GM21786 (cell line): ENCODE measurements at regions not wholly inside any gene's neighbourhood (a gene's known extent, or its start where the extent isn't known, plus 50 kb on each side); places are given as distances from the start of the nearest gene placed in this dataset.
"Not testable (repeated sequence)": the region's sequence is repeated elsewhere in the genome, so short reads cannot be mapped to it uniquely, and the experiment has no call there.

Source experiments
- ATAC-seq: cut with Tn5 transposase; IDR thresholded peaks from one replicate; pipeline ENCODE4 v1.9.1; 2021; ENCODE audit not compliant: unreplicated experiment

DNA sequence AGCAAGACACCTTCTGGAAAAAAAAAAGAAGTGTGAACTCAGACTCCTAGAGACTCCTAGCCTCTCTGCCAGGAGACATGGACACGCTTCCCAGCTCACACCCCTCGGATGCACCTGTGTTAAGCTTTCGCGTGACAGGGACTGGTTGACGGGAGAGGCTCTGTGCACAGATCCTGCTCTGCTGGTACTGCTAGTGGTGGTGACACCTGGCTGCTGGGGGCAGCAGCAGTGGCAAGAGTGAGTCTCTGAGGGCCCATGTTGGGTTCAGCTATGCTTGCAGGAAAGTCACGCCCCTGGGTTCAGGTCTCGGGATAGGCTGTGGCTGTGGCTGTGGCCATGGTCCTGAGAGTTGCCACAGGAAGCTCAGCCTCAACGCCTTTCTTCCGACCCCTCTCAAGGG is 81.1 kb downstream of the XRCC2 start:
- no peak for ATAC-seq

DNA sequence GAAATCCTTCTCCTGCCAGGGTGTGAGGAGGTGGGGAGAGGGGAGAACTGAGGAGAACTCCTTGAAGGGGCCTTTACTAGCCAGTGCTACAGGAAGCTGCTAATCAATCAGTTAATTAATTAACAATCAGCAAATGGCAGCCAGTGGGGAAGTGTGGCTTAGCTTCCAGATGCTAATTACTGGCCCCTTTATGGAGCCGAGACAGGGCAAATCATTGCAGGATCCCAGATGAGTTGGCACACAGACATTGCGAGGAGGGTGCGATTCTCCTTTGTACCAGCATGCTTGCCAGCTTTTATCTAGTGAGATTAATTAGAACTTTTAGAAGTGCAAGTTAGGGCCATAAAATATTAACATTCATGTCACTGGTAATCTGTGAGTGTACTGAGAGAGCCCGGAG is 84.0 kb downstream of the XRCC2 start:
- ATAC-seq: no peak

DNA sequence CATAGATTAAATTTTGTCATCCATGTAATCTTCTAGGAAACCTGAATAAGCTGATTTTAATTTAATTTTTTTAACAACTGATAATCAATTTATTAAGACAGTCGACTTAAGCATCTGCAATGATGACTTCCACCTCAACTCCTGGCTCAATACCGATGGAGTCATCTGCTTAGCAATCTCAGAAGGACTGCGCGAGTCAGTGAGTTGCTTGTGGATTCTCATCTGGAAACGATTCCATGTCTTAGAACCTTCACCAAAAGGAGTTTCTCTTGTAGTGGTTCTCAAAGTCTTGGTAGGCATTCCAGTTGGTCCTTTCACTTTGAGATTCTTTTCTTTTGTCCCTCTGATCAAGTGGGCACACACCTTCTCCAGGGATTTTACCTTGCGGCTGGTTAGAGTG is 85.5 kb downstream of the XRCC2 start:
- ATAC-seq: no peak

DNA sequence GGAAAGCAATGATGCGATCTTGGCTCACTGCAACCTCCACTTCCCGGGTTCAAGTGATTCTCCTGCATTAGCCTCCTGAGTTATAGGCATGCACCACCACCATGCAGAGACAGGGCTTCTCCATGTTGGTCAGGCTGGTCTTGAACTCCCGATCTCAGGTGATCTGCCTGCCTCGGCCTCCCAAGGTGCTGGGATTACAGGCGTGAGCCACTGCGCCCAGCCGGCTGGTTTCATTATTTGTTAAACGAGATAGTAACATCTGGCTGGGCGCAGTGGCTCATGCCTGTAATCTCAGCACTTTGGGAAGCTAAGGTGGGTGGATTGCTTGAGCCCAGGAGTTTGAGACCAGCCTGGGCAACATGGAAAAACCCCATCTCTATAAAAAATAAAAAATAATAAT is 86.1 kb downstream of the XRCC2 start:
- not testable (repeated sequence) for ATAC-seq

DNA sequence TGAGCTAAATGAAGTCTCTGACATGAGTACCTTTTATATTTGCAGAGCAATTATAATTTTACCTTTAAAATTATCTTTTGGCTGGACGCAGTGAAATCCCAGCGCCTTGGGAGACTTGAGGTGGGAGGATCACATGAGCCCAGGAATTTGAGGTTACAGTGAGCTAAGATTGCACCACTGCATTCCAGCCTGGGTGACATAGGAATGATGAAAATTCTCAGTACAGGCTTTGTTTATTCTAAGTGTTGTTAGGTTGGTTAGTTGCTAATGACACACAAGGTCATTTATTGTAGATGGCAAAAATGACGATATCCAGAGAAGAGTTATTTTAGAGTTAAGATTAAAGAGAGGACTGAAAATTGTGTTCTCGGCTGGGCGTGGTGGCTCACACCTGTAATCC is 87.6 kb downstream of the XRCC2 start:
- no peak for ATAC-seq

DNA sequence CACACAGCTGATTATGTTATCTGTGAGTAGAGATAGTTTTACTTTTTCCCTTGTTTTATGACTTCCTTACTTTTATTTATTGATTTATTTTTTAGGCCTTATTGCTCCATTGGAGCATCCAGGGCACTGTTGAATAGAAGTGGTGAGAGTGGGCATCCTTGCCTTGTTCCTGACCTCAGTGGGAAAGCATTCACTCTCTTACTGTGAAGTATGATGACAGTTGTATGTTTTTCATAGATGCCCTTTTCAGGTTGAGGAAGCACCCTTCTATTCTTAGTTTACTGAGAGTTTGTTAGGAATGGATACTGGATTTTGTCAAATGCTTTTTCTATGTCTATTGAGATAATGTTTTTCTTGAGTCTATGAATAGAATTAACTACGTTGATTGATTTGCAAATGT is 88.6 kb downstream of the XRCC2 start:
- no peak for ATAC-seq

DNA sequence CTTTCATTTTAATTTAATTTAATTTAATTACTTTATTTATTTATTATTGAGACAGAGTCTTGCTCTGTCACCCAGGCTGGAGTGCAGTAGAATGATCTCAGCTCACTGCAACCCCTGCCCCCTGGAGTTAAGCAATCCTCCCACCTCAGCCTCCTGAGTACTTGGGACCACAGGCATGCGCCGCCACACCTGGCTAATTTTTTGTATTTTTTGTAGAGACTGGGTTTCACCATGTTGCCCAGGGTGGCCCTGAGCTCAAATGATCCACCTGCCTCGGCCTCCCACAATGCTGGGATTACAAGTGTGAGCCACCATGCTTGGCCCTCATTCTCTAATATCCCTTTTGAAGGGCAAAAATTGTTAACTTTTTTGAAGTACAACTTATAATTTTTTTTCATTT is 92.9 kb downstream of the XRCC2 start:
- ATAC-seq: no peak

DNA sequence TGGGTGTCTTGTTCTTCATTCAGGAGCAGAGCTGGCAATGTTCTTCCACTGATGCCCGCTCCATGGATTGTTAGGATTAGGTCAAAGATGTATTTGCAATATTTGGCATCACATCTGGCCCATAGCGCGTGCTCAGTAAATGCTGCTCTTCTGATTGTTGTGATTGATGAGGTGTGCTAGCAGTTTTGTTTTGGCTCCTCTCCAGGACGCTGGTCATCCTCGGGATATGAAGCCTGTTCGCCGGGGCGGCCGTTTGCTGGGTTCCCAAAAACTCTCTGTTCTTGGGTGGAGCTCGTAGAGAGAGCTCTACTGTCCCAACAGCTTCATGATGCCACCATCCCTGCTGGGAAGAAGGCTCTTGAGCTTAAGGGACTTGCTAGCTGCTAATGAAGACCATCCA is 96.9 kb downstream of the XRCC2 start:
- ATAC-seq: no peak

DNA sequence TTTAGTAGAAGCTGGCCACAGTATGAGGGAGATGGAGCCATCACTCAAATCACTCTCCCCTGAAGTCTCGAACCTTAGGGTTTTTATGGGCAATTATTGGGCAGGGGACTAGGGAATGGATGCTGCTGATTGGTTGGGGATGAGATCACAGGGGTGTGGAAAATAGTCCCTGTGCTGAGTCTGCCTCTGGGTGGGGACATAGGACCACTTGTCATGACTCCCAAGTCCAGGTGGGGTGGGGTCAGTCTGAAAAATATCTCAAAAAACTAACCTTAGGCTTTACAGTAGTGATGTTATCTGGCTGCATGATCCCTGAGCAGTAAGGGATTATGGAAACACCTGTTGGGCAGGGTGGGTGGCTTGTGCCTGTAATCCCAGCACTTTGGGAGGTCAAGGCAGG is 98.6 kb downstream of the XRCC2 start:
- ATAC-seq: no peak

DNA sequence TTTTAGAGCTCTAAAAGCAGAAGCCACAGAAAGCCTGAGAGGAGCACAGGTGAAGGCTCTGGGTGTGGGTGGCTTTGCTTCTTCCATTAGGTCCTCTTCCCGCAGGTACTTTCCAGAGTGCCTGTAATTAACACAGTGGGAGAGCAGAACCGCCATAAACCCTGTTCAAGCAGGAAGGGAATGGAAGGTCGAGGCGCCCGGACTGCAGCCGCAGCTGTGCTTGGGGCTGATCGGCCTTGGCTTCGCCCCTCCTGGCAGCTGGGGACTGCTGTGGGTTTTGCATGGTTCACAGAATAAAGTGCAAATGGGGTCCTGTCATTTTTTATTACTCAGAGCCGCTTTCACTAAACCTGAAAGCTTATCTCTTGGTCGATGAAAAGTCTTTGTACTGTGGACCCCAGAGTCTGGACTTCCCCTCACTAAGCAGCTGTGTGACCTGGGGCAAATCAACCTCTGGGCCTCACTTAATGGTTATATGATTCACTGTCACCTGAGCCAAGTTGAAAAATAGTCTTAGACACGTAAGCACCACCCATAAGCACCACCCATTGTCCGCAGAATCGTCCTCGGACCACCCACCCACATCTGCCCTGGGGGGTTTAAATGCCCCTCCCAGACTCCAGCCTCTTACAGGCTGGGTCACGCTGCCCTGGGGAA is 100.9 kb downstream of the XRCC2 start:
- no peak for ATAC-seq

DNA sequence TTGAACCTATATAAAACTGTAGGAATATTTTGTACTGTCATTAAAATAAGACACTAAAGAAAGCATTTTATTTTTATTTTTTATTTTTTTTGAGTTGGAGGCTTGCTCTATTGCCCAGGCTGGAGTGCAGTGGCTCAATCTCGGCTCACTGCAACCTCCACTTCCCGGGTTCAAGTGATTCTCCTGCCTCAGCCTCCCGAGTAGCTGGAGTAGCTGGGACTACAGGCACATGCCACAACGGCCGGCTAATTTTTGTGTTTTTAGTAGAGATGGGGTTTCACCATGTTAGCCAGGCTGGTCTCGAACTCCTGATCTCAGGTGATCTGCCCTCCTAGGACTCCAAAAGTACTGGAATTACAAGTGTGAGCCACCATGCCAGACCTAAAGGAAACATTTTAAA is 102.8 kb downstream of the XRCC2 start:
- not testable (repeated sequence) for ATAC-seq

DNA sequence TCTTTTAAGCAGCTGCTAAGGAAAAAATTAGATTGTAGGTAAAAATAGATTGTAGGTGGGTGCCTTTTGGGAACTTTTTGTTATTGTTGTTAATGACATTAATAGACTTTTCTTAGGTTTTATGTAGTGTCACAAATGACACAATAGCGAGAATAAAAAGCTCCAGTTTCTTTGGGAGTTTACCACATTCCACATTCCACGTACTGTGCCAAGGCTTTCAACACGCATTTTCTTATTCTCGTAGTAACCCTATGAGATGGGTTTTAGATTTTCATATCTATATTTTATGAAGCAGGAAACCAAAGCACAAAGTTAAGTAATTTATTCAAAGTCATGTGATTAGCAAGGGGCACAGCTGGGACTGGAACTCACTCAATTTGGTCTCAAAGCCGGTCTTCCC is 103.8 kb downstream of the XRCC2 start:
- ATAC-seq: no peak

DNA sequence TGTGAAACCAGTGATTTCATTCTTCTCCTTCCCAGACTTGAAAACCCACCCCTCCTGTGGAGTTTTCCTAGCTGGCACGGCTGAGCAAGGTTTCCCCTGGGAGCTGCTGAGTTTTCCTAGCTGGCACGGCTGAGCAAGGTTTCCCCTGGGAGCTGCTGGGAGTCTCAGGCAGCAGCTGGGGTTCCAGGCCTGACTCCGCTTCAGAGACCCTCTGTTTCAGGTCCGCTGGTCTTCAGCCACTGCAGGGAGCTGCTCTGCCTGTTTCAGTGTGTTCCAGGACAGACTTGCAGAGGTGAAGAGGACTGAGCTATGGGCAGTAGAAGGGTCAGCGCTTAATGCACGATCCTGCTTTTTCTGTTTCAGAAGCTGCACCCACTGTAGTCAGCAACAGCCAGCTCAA is 104.9 kb downstream of the XRCC2 start:
- ATAC-seq: no peak

DNA sequence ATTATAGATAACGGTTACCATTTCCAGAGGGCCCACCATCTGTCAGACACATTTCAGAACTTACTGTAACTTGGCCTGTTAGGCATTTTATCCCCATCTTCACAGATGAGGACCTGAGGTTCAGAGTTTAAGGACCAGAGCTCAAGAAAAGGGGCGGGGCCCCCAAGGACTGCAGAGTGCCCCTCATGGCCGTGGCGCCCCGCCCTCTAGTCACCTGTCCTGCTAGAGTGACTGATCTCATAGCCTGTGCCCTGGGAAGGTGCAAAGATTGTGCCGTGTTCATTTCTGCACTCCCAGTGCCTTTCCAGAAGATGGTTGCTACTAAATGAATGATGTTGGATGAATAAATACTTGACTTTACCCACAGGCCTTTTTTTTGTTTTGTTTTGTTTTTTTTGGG is 107.0 kb downstream of the XRCC2 start:
- no peak for ATAC-seq

DNA sequence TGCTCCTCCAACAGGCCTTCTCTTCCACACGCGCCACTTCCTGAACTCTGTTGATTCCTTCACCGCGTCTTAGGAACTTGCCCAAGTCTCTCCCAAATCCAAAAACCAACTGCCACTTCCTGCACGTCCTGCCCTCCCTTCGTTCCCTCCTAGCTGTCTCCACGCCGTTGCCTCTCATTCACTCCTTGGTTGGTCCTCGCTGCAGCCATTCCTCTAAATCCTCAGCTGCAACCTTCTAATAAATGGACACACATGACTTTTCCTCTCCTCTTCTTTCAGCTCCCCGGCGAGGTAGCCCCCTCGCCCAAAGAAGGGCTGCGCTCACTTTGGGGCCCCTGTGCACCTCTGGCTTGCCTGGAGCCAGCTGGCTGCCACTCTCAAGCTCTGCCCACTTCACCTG is 110.2 kb downstream of the XRCC2 start:
- ATAC-seq: no peak

DNA sequence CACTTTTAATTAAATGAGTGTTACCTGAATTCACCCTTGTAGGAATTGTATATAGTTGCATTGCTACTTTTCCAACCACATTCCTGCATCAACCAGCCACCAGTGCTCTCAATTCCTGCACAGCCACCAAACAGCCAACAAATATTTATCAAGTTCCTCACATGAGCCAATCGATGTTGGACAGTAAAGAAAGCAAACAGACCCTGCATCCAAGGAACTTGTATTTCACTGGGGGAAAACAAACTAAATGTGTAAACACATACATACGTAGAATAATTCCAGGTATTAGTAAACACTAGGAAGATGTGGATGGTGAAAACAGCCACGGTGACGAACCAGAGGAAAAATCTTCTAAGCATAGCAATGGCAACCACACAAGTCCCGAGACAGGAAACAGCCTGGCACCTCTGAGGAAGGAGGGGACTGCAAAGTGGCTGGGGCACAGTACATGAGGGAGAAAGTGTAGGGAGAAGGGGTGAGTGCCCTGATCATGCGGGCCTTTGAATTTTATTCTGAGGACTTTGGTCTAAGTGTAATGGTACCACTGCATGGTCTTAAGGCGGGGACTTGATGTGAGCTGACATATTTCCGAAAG is 111.2 kb downstream of the XRCC2 start:
- no peak for ATAC-seq

DNA sequence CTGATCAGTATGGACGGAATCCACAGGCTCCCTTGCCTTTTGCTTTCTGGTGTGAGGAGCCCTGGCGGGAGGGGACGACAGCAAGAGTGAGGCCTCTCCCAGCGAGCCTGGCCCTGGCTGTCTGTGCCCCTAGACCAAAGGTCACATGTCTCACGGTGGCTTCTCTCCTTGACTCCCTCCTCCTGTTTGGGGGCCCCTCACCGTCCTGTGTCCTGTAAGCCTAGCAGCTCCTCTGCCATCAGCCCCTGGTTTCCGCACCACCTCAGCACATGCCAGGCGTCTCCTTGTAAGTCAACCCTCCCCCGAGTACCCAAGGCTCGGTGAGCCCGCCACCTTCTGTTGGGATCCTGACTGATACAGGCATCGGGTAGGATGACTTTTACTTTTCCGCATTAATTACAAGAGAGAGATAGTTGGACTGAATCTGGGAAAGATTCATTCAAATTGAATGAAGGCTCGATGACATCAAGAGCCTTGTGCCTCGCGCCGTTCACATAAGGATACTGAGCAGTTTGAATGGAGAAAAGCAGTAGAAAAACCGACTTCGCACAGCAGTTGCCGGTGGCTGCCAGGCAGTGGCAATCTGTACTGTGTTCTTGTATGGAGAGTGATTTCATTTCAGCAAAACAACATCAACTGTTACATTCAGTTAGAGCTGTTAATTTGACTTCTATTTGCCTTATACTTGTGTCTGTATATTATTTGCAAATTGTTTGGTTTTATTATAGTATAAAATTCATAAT is 119.8 kb downstream of the XRCC2 start:
- no peak for ATAC-seq

DNA sequence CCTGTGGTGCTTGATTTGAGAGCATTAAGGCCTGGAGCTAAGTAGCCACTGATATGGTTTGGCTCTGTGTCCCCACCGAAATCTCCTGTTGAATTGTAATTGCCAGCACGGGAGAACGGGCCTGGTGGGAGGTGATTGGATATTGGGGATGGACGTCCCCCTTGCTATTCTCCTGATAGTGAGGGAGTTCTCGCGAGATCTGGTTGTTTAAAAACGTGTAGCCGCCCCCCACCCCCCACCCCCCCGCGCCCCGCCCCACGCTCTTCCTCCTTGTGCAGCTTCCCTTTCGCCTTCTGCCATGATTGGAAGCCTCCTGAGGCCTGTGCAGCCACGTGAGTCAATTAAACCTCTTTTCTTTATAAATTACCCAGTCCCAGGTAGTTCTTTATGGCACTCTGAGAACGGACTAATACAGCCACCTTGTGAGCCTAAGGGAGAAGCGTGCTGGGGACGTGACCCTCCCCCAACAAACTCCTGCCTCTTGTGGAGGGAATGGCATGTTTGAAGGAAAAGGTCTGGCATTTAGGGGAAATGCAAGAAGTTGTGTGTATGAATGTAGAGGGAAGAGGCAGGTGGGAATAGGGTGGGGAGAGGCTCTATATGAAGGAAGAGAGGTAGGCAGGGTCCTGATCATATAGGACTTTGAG is 118.0 kb upstream of the KMT2C start:
- ATAC-seq: no peak

DNA sequence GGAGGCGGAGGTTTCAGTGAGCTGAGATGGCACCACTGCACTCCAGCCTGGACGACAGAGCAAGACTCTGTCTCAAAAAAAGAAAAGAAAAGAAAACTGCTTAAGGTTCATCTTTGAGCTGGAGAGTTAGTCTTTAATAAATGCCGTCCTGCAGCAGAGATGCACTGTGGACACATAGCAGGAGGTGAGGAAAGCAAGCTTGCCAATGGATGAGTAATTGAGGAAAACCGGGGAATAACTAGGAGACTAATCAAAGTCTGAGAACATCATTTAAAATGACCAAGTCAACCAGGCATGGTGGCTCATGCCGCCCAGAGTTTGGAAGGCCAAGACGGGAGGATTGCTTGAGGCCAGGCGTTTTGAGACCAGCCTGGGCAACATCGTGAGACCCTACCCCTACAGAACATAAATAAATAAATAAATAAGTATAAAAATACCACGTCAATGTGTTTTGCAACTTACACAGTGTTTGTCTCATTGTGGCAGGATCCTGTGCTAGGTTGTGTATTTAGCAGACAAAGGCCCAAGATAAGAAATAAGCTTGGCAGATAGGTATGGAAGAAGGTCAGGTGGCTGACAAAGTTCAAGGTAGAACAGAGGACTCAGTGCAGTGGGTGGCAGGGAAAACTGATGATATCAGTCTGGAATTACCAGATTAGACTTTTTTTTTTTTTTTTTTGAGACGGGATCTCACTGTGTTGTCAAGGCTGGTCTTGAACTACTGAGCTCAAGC is 115.7 kb upstream of the KMT2C start:
- no peak for ATAC-seq

DNA sequence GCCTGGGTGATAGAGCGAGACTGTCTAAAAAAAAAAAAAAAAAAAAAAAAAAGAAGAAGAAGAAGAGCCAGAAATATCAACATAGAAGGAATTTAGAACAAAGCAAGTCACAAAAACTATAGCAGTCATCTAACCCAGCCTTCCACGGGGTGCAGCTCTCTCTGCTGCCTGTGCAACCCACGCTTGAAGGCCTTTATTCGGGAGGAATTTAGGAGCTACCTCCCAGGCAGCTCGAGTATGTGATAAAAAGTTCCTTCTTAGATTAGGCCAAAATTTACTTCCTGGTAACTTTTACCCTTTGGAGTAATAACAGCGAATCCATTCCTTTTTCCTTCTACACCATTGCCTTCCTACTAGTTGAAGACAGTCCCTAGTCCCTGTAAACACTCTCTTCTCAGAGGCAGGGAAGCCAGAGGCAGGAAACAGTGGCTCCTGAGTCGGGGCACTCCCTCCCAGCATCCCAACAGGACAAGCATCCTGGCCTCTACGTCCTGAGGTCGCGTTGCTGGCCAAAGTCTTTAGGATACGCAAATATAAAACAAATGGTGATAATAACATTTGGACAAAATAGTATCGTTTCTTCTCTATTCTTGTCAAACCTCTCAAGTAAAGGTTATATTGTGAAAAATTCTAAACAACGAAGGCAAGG is 109.3 kb upstream of the KMT2C start:
- ATAC-seq: no peak

DNA sequence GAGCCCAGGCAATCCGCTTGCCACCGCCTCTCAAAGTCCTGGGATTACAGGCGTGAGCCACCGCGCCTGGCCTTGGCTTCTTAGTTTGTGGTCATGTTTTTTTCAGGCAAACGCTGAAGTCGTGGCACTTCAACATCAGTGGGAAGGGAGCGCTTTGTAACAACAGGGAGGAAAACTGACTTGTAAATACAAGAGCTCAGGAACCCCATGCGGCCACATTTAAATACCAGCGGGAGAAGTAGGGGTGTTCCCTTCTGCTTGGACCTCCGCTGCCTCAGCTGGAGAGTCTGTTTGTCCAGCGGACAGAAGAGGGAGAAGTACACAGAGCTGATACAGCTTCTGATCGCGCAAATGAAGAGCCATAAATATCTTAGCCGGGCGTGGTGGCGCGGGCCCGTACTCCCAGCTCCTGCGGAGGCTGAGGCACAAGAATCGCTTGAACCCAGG is 108.7 kb upstream of the KMT2C start:
- ATAC-seq: no peak
